Mesendoderm (in vitro differentiated cells): ENCODE measurements at regions not wholly inside any gene's neighbourhood (a gene's known extent, or its start where the extent isn't known, plus 50 kb on each side); places are given as distances from the start of the nearest gene placed in this dataset.

Experiments
- DNase-seq: peaks from one replicate; pipeline ENCODE4 v3.0.0; 2013
- H2AK5ac ChIP-seq: 2 replicates; pipeline ENCODE4 v1.6.1; 2013; ENCODE audit warnings: low read length, inconsistent platforms
- H2BK120ac ChIP-seq: 2 replicates; pipeline ENCODE4 v1.6.1; 2013; ENCODE audit warnings: low read depth, mild to moderate bottlenecking, low read length, moderate library complexity, mixed read lengths
- H2BK15ac ChIP-seq: replicated peaks from 2 replicates; pipeline ENCODE4 v1.6.1; 2013; ENCODE audit warnings: low read depth, mild to moderate bottlenecking, moderate library complexity
- H2BK5ac ChIP-seq: 2 replicates; pipeline ENCODE4 v1.6.1; 2013; ENCODE audit warnings: low read length, inconsistent platforms
- H3K18ac ChIP-seq: 2 replicates; pipeline ENCODE4 v1.6.1; 2013; ENCODE audit warnings: mild to moderate bottlenecking, low read length, mixed read lengths
- H3K23ac ChIP-seq: one replicate; pipeline ENCODE4 v1.6.1; 2013; ENCODE audit warnings: low read length
- H3K27ac ChIP-seq: 2 replicates; pipeline ENCODE4 v1.5.1; 2013; ENCODE audit warnings: low read depth, mild to moderate bottlenecking, inconsistent platforms, low read length, moderate library complexity
- H3K27me3 ChIP-seq: 2 replicates; pipeline ENCODE4 v1.6.1; 2013; ENCODE audit warnings: low read length, control low read depth, mild to moderate bottlenecking, inconsistent platforms; ENCODE audit not compliant: insufficient read depth, poor library complexity
- H3K36me3 ChIP-seq: 2 replicates; pipeline ENCODE4 v1.6.1; 2013; ENCODE audit warnings: low read length, inconsistent platforms; ENCODE audit not compliant: control insufficient read depth, insufficient read depth
- H3K4ac ChIP-seq: one replicate; pipeline ENCODE4 v1.6.1; 2013; ENCODE audit warnings: low read depth, mild to moderate bottlenecking, low read length, moderate library complexity
- H3K4me1 ChIP-seq: 2 replicates; pipeline ENCODE4 v1.6.1; 2013; ENCODE audit warnings: low read depth, low read length, inconsistent platforms; ENCODE audit not compliant: control insufficient read depth
- H3K4me2 ChIP-seq: 2 replicates; pipeline ENCODE4 v1.6.1; 2013; ENCODE audit warnings: low read length
- H3K4me3 ChIP-seq: 2 replicates; pipeline ENCODE4 v1.5.1; 2013; ENCODE audit warnings: mild to moderate bottlenecking, low read length
- H3K56ac ChIP-seq: one replicate; pipeline ENCODE4 v1.6.1; 2013; ENCODE audit warnings: low read length
- H3K79me1 ChIP-seq: 2 replicates; pipeline ENCODE4 v1.6.1; 2013; ENCODE audit warnings: low read length, inconsistent platforms
- H3K79me2 ChIP-seq: 2 replicates; pipeline ENCODE4 v1.6.1; 2013; ENCODE audit warnings: mild to moderate bottlenecking, low read length; ENCODE audit not compliant: control insufficient read depth, insufficient read depth
- H3K9ac ChIP-seq: 2 replicates; pipeline ENCODE4 v1.6.1; 2013; ENCODE audit warnings: low read length, inconsistent platforms
- H4K5ac ChIP-seq: one replicate; pipeline ENCODE4 v1.6.1; 2013; ENCODE audit warnings: low read length
- H4K8ac ChIP-seq: one replicate; pipeline ENCODE4 v1.6.1; 2013; ENCODE audit warnings: low read depth, mild to moderate bottlenecking, control low read depth, low read length, moderate library complexity
- WGBS: extraction: QIAGEN DNeasy Blood & Tissue Kit; methylation state at CpG from one replicate; pipeline ENCODE4 v1.1.7; 2013; ENCODE audit warnings: low lambda C conversion rate, missing lambda C conversion rate; ENCODE audit not compliant: insufficient coverage; ENCODE audit errors: extremely low coverage; 5-methylcytosine and 5-hydroxymethylcytosine counted together

GRCh38 chr6:20263059-20263458, 50.8 kb upstream of the MBOAT1 start:
- Histone ChIP-seq H2BK5ac (no peak overlapping the region), H3K27me3 (no peaks in the 10 kb centered on the region), H3K4me3 (no peak overlapping the region), H3K9ac (no peak overlapping the region), H3K23ac (no peak overlapping the region), H4K8ac (no peak overlapping the region), H4K5ac (no peak overlapping the region), H3K4me2 (no peak overlapping the region), H3K4ac (no peak overlapping the region), H3K79me1 (no peaks in the 10 kb centered on the region), H3K18ac (no peak overlapping the region), H3K56ac (no peak overlapping the region), H2AK5ac (no peak overlapping the region), H3K36me3 (no peaks in the 10 kb centered on the region), H3K27ac (no peak overlapping the region), H2BK120ac (no peak overlapping the region), H3K79me2 (no peaks in the 10 kb centered on the region), H3K4me1 (no peaks in the 10 kb centered on the region), H2BK15ac (no peak overlapping the region)
- no CpG with 5 or more reads among the region's 2 CpGs for WGBS
- DNase-seq = no peak

GRCh38 chr6:20265842-20266241, 53.6 kb upstream of the MBOAT1 start:
- H2AK5ac ChIP-seq = no peak overlapping the region
- no peaks in the 10 kb centered on the region for H3K4me1 ChIP-seq
- no peak overlapping the region for H4K5ac ChIP-seq
- H3K4me3 ChIP-seq = no peak overlapping the region
- H4K8ac ChIP-seq = no peak overlapping the region
- no peaks in the 10 kb centered on the region for H3K79me1 ChIP-seq
- H2BK5ac ChIP-seq = no peak overlapping the region
- no peaks in the 10 kb centered on the region for H3K79me2 ChIP-seq
- DNase-seq = no peak
- no peaks in the 10 kb centered on the region for H3K36me3 ChIP-seq
- H3K18ac ChIP-seq = no peak overlapping the region
- no CpG with 5 or more reads among the region's 3 CpGs for WGBS
- no peak overlapping the region for H3K4me2 ChIP-seq
- H3K9ac ChIP-seq = no peak overlapping the region
- H3K27me3 ChIP-seq = no peaks in the 10 kb centered on the region
- no peak overlapping the region for H3K4ac ChIP-seq
- no peak overlapping the region for H3K23ac ChIP-seq
- no peak overlapping the region for H3K27ac ChIP-seq
- no peak overlapping the region for H2BK15ac ChIP-seq
- H2BK120ac ChIP-seq = no peak overlapping the region
- no peak overlapping the region for H3K56ac ChIP-seq

DNA sequence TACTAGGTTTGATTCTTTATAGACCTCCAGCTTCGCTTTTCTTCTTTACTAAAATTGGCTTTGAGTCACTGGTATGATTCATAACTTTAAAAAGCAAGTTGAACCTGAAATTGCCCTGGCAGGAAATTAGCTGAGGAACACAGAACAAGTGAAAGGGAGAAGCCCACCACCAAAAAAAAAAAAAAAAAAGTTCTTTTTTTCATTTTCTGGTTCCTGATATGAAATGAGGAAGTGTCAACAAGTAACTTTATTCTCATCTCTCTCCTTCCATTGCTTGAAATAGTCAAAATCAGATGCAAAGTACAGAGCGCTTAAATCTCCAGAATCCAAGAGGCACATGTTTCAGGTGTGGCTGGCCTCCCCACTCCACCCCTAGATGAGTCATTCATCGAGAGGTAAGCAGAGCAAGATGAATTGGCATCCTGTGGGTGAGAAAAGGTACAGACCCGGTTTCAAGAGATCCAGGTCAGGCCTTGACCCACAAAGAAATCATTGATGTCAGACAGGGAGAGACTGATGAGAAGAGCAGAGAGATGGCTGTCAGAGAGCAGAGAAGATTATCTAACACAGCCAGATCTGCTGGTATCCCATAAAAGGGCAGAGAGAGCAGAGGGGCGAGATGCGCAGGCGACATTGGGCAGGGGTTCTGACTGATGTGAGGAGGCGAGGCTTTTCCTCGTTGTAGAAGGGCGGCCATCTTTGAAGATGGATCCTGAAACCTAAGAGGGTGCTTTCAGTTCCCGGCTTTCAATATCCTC, 54.8 kb upstream of the MBOAT1 start:
- no peak overlapping the region for H4K5ac ChIP-seq
- H2BK5ac ChIP-seq = no peak overlapping the region
- WGBS = no CpG with 5 or more reads among the region's 11 CpGs
- H3K23ac ChIP-seq = no peak overlapping the region
- no peak overlapping the region for H2BK120ac ChIP-seq
- no peak overlapping the region for H2AK5ac ChIP-seq
- no peak overlapping the region for H3K56ac ChIP-seq
- H3K79me2 ChIP-seq = no peaks in the 10 kb centered on the region
- H3K18ac ChIP-seq = no peak overlapping the region
- no peaks in the 10 kb centered on the region for H3K4me1 ChIP-seq
- H3K4ac ChIP-seq = no peak overlapping the region
- no peak overlapping the region for H3K27ac ChIP-seq
- no peak for DNase-seq
- no peaks in the 10 kb centered on the region for H3K36me3 ChIP-seq
- no peak overlapping the region for H3K4me2 ChIP-seq
- H3K79me1 ChIP-seq = no peaks in the 10 kb centered on the region
- no peak overlapping the region for H2BK15ac ChIP-seq
- H4K8ac ChIP-seq = no peak overlapping the region
- H3K4me3 ChIP-seq = no peak overlapping the region
- no peaks in the 10 kb centered on the region for H3K27me3 ChIP-seq
- no peak overlapping the region for H3K9ac ChIP-seq

DNA sequence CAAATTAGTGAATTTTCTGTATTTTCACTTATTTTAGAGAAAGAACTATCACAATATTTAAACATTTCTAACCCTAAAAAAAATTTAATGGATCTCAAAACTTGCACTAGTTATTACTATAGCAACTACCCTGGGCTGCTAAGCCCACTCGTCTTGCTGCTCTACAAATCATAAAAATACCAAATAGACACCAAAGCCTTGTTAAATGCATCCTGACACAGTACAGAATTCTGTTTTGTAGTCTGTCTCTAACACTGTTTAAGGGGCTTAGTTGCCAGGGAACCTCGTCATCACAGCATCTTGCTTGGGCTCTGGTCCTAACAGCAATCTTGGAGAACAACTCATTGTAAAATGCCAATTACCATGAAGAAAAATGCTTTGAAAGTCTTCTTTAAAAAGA, 56.9 kb upstream of the MBOAT1 start:
- no peak for DNase-seq
- H2AK5ac ChIP-seq = no peak overlapping the region
- no peak overlapping the region for H2BK15ac ChIP-seq
- H2BK5ac ChIP-seq = no peak overlapping the region
- no peaks in the 10 kb centered on the region for H3K79me2 ChIP-seq
- H4K5ac ChIP-seq = no peak overlapping the region
- H3K27me3 ChIP-seq = no peaks in the 10 kb centered on the region
- peaks cover 4% of the 10 kb centered on the region for H3K4me1 ChIP-seq
- no peak overlapping the region for H3K4me2 ChIP-seq
- no peak overlapping the region for H3K27ac ChIP-seq
- H3K18ac ChIP-seq = no peak overlapping the region
- no peaks in the 10 kb centered on the region for H3K36me3 ChIP-seq
- H2BK120ac ChIP-seq = no peak overlapping the region
- H4K8ac ChIP-seq = no peak overlapping the region
- H3K56ac ChIP-seq = no peak overlapping the region
- H3K9ac ChIP-seq = no peak overlapping the region
- H3K23ac ChIP-seq = no peak overlapping the region
- H3K79me1 ChIP-seq = no peaks in the 10 kb centered on the region
- no peak overlapping the region for H3K4me3 ChIP-seq
- no CpG with 5 or more reads among the region's 2 CpGs for WGBS
- no peak overlapping the region for H3K4ac ChIP-seq

DNA sequence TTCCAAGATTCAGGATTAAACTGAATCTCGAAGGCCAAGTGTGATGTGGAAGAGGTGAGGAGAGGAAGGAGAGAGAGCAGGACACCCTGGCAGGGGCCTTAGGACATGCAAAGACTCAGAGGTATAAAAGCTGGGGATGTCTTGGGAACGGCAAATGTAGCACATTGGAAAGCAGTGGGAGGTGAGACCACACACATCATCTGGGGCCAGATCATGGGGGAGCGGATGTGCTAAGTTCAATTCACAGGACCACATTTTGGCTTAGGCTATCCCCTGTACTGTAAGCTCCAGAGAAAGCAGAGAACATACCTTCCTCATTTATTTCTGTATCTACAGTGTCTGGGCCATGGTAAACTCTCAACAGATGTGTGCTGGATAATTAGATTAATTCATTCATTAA, 59.5 kb upstream of the MBOAT1 start:
- H2AK5ac ChIP-seq = no peak overlapping the region
- no peak overlapping the region for H4K5ac ChIP-seq
- H3K9ac ChIP-seq = no peak overlapping the region
- no peak overlapping the region for H2BK5ac ChIP-seq
- no peaks in the 10 kb centered on the region for H3K79me1 ChIP-seq
- H3K4me3 ChIP-seq = no peak overlapping the region
- no peak overlapping the region for H4K8ac ChIP-seq
- no peaks in the 10 kb centered on the region for H3K27me3 ChIP-seq
- no peaks in the 10 kb centered on the region for H3K79me2 ChIP-seq
- H3K23ac ChIP-seq = no peak overlapping the region
- H3K4me2 ChIP-seq = no peak overlapping the region
- peaks cover 5% of the 10 kb centered on the region for H3K4me1 ChIP-seq
- H3K36me3 ChIP-seq = no peaks in the 10 kb centered on the region
- peak overlapping the region; percentile 10 for H3K27ac ChIP-seq
- peak; percentile 80 for DNase-seq
- no peak overlapping the region for H3K4ac ChIP-seq
- H2BK15ac ChIP-seq = no peak overlapping the region
- WGBS = no CpG with 5 or more reads among the region's 3 CpGs
- no peak overlapping the region for H2BK120ac ChIP-seq
- H3K56ac ChIP-seq = no peak overlapping the region
- no peak overlapping the region for H3K18ac ChIP-seq

GRCh38 chr6:20274137-20274536, 61.9 kb upstream of the MBOAT1 start:
- H4K8ac ChIP-seq = no peak overlapping the region
- no peak overlapping the region for H3K23ac ChIP-seq
- H3K27ac ChIP-seq = no peak overlapping the region
- H3K4me1 ChIP-seq = peaks cover 7% of the 10 kb centered on the region
- H2BK15ac ChIP-seq = no peak overlapping the region
- no peaks in the 10 kb centered on the region for H3K79me2 ChIP-seq
- no peak overlapping the region for H2BK120ac ChIP-seq
- H3K4ac ChIP-seq = no peak overlapping the region
- peak; percentile 56 for DNase-seq
- no peaks in the 10 kb centered on the region for H3K36me3 ChIP-seq
- H3K56ac ChIP-seq = no peak overlapping the region
- peak overlapping the region; percentile 36 for H2AK5ac ChIP-seq
- no peak overlapping the region for H4K5ac ChIP-seq
- H3K9ac ChIP-seq = no peak overlapping the region
- H3K79me1 ChIP-seq = no peaks in the 10 kb centered on the region
- no peak overlapping the region for H3K18ac ChIP-seq
- WGBS = no CpG with 5 or more reads among the region's 4 CpGs
- H3K27me3 ChIP-seq = no peaks in the 10 kb centered on the region
- no peak overlapping the region for H3K4me2 ChIP-seq
- H3K4me3 ChIP-seq = no peak overlapping the region
- no peak overlapping the region for H2BK5ac ChIP-seq
